GM18868 (cell line): ENCODE measurements at regions not wholly inside any gene's neighbourhood (a gene's known extent, or its start where the extent isn't known, plus 50 kb on each side); places are given as distances from the start of the nearest gene placed in this dataset.
"Not testable (repeated sequence)": the region's sequence is repeated elsewhere in the genome, so short reads cannot be mapped to it uniquely, and the experiment has no call there.

Source experiments
- ATAC-seq: cut with Tn5 transposase; IDR thresholded peaks from one replicate; pipeline ENCODE4 v1.9.1; 2021; ENCODE audit warnings: mild to moderate bottlenecking, moderate library complexity; ENCODE audit not compliant: unreplicated experiment

DNA sequence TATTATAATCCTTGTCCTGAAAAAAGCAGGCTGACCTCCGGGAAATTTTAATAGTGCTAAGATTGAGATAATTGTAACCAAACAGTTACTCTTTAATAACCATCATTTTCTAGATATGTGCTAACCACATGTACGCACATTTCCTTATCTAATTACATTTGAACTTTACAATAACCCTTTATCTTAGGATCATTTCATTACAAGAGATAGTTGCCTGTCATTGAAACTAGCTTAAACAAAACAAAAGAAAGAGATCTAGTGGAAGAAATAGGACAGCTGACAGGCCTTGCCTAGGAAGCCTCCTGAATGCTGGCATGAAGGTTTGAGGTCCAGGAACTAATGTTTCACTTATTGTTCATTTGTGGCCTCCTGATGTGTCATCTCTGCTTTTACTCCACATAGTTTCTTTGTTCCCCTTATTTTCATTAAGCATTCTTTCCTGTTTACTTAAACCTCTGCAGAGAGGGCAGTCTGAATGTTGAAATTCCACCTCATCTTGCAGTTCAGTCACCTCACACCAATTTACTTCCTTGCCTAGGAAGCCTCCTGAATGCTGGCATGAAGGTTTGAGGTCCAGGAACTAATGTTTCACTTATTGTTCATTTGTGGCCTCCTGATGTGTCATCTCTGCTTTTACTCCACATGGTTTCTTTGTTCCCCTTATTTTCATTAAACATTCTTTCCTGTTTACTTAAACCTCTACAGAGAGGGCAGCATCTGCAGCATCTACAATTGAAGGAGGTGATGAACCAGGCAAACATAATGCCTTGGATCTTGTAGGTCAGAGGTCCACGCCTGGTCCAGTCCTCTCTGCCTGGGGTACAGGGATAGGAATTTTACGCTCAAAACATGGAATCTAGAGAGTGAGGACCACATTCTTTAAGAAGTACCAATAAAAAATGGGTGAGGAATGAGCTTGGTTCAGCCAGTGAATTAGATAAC is 247.5 kb downstream of the SPATA31A6 start:
- ATAC-seq = peak; percentile 44

DNA sequence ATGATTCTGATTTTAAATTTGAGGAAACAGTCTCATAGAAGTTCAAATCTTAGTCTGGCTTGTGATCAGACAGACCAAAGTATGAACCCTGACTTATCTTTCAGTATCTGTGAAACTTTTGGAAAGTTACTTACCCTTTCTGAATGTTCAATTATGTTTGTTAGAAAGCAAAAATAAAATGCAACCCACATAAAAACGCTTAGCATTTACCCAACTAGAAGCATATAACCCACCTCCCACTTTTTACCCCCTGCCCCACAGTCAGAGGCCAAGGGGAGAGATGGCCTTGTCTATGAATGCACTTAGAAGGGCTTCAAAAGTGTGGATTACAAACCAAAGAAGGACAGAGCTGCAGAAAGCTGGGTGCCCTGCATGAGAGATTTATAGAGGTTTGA is 248.2 kb downstream of the SPATA31A6 start:
- not testable (repeated sequence) for ATAC-seq

DNA sequence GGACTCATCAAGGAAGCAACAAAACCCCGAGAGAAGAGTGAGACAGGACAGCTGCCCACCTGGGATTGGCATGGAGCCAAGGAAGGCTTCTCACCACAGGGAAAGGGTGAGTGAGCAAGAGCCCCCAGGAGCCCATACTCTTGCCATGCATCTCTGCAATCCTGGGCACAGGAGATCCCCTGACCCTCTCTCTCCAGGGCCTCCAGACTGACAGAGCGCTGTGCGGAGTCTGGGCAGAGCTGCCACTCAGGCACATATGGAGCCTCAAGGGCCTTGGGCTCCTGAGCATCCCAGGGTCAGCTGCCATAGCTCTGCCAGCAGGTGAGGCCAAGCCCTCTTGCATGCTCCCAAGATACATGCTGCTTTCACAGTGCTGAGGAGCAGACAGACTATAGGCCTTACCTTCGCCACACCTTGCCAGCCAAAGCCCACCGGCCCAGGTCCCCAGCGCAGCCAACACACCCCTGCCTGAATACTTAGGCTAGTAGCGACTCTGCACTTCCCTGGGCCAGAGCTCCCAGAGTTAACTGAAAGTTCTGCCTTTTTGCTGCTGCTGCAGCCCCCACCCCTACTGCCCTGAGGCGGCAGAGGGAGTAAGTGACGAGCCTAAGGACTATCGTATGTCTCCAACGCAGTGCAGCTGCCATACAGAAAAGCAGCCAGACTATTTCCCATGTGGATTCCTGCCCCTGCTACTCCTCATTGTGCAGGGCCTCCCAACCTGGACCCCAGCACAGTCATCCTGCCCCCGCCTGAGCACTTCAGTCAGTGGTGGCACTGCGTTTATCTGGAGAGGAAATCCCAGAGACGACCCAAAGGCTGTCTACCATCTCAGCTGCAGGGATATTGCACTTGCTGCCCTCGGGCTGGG is 251.6 kb downstream of the SPATA31A6 start:
- ATAC-seq = not testable (repeated sequence)

DNA sequence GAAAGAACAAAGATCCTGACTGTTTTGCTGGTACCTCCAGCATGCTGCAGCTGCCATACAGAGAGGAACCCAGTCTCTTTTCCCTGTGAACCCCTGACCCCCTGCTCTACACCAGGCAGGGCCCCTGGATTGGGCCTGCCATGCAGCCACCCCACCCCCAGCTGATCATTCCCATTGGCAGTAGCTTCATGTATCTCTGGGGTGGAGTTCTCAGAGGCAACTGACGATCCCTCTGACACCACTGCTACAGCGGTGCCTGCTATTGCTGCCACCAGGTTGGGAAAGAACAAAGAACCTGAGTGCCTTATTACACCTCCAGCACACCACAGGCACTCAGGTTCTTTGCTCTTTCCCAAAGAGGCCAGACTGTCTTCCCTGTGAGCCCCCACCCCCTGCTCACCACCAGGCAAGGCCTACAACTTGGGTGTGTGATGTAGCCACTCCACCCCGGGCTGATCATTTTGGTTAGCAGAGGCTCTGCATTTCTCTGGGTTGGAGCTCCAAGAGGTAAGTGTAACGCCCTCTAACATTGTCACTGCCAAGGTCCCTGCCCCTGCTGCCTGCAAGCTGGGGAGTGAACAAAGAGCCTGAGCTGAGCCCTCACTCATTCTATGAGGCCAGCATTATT is 252.4 kb downstream of the SPATA31A6 start:
- ATAC-seq = not testable (repeated sequence)

DNA sequence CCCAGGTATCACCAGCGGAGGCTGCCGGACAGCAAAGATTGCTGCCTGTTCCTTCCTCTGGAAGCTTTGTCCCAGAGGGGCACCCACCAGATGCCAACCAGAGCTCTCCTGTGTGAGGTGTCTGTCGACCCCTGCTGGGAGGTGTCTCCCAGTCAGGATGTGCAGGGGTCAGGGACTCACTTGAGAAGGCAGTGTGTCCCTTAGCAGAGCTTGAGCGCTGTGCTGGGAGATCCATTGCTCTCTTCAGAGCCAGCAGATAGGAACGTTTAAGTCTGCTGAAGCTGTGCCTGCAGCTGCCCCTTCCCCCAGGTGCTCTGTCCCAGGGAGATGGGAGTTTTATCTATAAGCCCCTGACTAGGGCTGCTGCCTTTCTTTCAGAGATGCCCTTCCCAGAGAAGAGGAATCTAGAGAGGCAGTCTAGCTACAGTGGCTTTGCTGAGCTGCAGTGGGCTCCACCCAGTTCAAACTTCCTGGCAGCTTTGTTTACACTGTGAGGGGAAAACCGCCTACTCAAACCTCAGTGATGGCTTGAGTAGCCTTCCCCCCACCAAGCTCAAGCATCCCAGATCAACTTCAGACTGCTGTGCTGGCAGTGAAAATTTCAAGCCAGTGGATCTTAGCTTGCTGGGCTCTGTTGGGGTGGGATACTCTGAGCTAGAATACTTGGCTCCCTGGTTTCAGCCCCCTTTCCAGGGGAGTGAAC is 253.7 kb downstream of the SPATA31A6 start:
- ATAC-seq = peak; percentile 93

DNA sequence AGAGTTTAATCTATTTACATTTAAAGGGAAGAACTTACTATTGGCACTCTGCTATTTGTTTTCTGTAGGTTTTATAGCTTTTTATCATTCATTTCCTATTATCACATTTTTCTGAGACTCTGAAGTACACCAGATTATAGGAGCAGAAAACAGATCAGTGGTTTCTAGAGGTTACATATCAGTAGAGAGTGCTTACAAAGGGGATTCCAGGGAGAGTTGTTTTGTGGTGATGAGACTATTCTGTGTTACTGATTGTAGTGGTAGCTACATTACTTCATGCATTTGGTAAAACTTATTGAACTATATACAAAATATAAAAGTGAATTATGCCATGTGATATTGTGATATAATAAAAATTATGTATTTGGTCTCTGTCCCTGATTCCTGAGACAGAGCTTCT is 259.2 kb downstream of the SPATA31A6 start:
- ATAC-seq = peak; percentile 63

DNA sequence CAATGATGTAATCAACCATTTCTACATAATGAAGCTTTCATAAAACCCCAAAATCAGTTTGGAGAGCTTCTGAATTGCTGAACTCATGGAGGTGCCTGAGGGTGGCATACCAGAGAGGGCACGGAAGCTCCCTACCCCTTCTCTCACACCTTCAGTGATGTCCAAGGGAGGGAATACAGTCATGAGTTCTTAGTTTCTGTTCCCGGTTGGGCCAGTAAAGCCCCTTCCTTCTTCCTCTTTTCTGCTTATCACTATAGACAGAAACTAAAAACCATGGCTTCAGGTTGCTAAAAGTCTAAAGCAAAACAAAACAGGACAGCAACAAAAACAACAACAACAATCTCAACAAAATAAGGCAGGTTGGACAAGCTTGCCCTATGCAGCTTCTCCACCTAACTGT is 260.0 kb downstream of the SPATA31A6 start:
- ATAC-seq = peak; percentile 83

DNA sequence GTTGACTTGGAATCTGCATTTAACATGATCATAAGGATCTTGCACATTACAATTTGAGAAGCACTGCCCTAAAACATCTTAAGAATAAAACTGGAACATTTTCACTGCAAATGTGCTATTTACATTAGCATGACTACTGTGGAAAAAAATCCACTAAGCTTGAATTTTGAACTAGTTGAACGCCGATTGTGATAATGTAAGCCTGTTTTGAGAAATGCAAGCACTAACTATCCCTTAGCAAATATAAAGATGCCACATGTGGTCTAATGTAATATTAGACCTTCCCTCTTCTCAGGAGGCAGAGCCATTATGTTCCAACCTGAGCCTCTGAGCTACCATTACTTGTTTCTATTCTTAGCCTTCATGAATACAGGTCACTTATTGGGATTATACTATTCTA is 278.0 kb downstream of the SPATA31A6 start:
- ATAC-seq = not testable (repeated sequence)

DNA sequence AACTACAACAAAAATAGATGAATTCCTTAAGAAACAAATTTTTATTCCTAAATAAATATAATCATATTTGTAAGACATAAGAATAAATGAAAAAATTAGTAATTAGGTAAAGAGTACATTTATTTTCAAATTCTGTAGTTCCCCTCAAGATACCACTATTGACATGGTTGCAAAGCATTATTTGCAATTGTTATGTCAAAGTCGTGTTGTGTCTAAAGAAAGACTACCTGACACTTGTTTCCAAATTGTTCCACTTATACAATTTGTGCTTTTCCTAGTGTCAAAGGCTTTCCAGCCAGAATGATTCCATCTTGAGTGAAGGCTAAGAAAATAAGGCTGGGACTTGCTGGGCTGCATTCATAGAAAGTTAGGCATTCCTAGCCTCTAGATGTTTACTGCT is 278.4 kb downstream of the SPATA31A6 start:
- ATAC-seq = not testable (repeated sequence)

DNA sequence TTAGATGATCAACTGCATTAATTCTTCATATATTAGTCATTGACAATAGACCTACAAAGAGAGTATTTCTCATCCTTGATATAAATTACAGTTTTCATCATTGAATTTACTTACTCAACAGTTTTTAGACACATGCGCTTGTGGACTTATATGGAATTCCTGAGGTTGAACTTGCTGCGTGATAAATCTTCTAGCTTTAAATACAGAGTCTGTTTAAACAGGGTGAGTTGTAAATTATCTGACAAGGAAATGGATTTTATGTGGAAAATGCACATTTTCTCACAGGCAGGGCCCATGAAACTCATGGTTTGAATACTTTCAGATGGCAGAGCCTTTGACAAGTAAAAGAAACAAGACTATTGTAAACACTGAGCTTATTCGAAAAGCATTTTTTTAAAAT is 280.5 kb downstream of the SPATA31A6 start:
- not testable (repeated sequence) for ATAC-seq

DNA sequence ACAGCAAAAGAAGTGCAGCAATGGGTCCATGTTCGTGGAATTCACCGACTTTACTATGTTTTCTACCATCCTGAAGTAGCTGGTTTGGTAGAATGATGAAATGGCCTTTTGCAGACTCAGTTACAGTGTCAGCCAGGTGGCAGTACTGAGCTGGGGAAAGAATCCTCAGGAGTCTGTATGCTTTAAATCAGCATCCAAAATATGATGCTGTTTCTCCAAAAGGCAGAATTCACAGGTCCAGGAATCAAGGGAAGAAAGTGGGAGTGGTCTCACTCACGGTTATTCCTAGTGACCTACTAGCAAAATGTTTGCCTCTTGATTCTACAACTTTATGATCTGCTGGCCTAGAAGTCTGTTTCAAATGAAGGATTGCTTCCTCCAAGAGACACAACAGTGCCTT is 287.1 kb downstream of the SPATA31A6 start:
- ATAC-seq = not testable (repeated sequence)

DNA sequence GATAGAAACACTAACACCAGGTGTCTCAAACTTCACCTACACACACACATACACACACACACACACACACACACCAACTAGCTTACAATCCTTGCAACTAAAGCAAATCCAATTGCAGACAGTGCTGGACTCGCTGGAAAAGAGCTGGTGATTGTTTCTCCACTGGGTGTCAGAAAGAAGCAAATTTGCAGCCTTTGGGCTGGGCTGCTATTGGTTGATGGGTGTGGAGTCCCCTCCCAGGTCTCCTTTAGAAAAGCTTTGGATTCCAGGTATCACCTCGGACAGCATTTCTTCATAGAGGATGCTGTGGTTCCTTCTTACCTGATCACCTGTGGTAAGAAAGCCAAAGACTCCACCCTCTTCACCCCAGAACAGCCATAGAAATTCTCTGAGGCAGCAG is 307.5 kb downstream of the SPATA31A6 start:
- ATAC-seq = not testable (repeated sequence)

DNA sequence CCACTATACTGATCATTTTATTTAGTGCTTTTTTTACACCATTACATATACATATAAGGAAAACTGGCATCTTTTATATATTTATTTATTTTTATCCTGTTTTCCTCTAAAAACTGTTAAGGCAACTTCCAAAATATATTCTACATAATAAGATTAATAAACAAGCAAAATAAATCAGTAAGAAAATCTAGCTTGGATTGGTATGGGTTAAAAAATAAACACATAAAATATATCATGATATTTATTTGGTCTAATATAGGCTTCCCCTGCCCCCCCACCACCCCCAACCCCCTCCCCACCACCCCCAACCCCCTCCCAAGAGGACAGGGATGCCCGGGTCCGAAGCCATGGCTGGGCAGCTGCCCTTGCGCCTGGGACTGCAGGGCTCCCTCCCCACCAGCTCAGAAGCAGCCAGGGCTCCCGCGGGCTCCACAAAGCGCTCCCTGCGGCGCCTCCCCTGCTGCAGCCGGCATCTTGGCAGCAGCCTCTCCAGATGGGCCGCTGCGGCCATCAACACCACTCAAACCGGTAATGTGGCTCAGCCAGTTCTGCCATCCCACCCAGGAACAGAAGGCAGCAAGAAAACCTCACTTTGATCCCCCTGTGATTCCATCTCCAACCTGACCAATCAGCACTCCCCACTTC is 319.3 kb downstream of the SPATA31A6 start:
- not testable (repeated sequence) for ATAC-seq

DNA sequence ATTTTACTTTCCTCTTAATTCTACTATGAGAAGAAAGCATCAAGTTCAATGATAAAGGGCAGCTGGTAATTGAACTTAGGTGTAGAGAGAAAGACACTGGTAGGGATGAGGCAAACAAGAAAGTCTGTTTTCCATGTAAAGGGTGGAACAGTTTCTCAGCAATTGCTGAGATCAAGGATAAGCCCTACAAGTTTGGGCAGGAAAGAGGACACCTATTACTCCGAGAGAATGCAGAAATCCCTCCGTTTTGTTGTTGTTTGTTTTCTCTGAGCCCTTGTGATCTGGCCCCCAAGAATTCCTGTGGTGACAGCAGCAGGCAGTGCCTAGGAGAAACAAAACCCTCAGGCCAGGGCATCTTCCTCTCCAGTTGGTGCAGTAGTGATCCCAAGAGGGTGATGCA is 324.7 kb downstream of the SPATA31A6 start:
- ATAC-seq = not testable (repeated sequence)

DNA sequence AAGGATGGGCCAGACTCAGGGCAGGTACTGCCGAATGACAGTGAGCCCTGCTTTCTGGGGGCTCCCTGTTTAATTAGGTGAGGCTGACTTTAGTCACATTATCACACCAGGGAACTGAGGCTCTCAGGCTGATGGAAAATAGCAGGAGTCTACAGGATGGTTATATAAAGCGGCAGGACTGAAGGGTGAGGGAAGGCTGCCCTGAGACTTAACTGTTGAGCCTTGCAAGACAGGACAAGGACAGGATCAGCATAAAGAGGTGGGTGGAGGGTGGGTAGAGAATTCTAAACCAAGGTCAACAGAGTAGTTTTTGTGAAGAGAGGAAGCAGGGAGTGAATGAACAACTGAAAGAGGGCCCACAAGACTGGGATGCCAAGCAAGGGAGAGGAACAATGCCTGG is 330.1 kb downstream of the SPATA31A6 start:
- not testable (repeated sequence) for ATAC-seq

DNA sequence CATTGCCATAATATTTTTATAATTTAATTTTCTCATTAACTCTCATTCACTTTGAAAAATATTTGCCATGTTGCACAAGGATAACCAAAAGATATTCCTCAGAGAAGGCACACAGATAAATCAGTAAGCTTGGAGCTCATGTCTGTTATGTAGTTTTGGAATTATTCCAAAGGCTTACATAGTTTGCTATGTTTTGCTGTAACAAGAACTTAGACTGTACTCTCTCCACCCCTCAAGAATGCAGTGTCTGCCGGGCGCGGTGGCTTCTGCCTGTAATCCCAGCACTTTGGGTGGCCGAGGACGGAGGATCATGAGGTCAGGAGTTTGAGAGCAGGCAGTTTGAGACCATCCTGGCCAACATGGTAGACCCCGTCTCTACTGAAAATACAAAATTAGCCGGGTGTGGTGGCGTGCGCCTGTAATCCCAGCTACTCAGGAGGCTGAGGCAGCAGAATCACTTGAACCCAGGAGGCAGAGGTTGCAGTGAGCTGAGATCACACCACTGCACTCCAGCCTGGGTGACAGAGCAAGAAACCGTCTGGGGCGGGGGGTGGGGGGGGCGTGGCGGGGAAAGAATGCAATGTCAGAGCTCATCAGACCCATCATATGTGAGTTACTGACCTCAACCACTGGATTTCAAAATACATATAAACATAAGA is 351.0 kb downstream of the SPATA31A6 start:
- not testable (repeated sequence) for ATAC-seq

DNA sequence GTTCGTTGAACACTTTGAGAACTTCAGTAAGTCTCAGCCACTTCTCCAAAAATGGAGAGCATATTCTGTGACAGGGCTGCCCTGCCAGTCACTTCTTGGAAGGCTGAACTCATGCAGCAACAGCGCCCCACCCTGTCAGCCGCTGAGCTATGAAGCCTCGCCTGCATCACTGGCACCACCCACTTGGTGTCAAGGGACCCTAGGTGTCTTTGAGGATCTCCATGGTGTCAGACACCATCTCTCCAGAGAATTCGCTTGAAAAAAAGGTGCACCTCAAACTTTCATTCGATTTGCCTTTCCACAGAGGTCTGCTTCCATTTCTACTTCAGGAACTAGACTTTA is 351.5 kb downstream of the SPATA31A6 start:
- ATAC-seq = peak; percentile 72

DNA sequence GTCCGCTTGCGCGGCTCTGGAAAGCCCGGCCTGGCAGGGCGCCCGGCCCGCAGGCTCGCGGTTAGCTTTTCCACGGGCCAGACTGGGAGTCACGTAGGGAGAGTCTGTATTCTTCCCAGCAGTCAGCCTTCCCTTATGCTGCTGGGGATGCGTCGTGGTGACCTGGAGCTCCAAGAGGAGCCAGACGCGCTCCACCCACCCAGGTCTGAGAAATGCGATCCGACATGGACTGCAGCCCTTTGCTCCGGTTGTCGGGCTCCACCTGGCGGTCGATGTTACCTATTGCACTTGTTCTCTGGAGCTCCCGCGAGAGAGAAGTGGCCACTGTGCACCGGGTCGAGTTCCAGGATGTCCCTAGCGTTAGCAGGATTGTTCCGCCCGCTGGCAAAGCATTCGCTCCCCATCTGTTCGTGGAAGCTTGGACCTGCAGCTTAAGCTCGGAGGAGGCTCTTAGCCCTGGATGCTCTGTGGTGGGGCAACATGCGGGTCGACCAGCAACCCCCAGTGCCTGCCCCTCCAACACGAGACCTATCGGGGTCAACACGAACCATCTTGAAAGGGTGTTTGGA is 367.4 kb downstream of the SPATA31A6 start:
- ATAC-seq = peak; percentile 87

DNA sequence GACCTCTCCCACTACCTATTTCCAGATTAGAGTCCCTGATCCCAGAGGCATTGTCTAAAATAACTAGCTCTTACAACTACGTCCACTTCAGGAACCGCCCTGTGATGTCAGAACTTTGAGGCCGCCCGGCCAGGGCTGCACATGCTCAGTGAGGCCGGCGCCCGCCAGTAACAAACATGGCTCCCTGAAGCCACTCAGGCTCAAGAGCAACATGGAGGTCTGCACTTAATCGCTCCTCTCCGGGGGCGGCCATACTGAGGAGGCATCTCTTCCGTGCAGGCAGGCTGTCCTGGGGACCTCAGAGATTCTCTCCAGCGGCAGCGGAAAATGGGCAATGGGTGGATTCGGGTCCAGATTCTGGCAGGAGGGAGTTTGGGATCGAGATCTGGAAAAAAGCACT is 385.1 kb downstream of the SPATA31A6 start:
- ATAC-seq = not testable (repeated sequence)
